ENCODE measurements at regions not wholly inside any gene's neighbourhood (a gene's known extent, or its start where the extent isn't known, plus 50 kb on each side); places are given as distances from the start of the nearest gene placed in this dataset.

- TF ChIP-seq CTCF (conservative IDR thresholded peaks at IDR 0.05; ENCODE audit: low read depth, low read length) (no peak), RAD21 (IDR thresholded peaks at IDR 0.05; ENCODE audit: low read length) (no peak)
These were observed 53.2 kb upstream of the CDKN2AIP start for GRCh38 chr4:183391204-183391603.
